NCI-H1092 treated with DMSO at 0.1 percent for 48 hours (cell line): ENCODE measurements at regions not wholly inside any gene's neighbourhood (a gene's known extent, or its start where the extent isn't known, plus 50 kb on each side); places are given as distances from the start of the nearest gene placed in this dataset.

Experiments used
- DNase-seq: peaks from one replicate; lab custom pipeline; 2025; lab: John Stamatoyannopoulos, UW

GRCh38 chr9:14466828-14467227, 152.9 kb upstream of the NFIB start:
- DNase-seq = no peak

- peak; percentile 49 for DNase-seq
These were observed 152.5 kb upstream of the NFIB start for GRCh38 chr9:14466429-14466818.

- DNase-seq = no peak
These were observed 149.0 kb upstream of the NFIB start for GRCh38 chr9:14462950-14463349.

GRCh38 chr9:14455243-14455642, 141.3 kb upstream of the NFIB start:
- DNase-seq = no peak

- peak; percentile 89 for DNase-seq
These were observed 139.3 kb upstream of the NFIB start for GRCh38 chr9:14453286-14453685.

- no peak for DNase-seq
These were observed 138.6 kb upstream of the NFIB start for GRCh38 chr9:14452539-14452938.

- no peak for DNase-seq
These were observed 138.0 kb upstream of the NFIB start for GRCh38 chr9:14451949-14452348.

GRCh38 chr9:14447103-14447502, 133.2 kb upstream of the NFIB start:
- no peak for DNase-seq

- DNase-seq = no peak
These were observed 132.0 kb upstream of the NFIB start for GRCh38 chr9:14445946-14446345.

GRCh38 chr9:14442956-14443355, 129.0 kb upstream of the NFIB start:
- DNase-seq = no peak

GRCh38 chr9:14441976-14442651, 128.2 kb upstream of the NFIB start:
- DNase-seq = no peak

GRCh38 chr9:14441115-14441514, 127.2 kb upstream of the NFIB start:
- DNase-seq = peak; percentile 21

- DNase-seq = peak; percentile 60
These were observed 126.1 kb upstream of the NFIB start for GRCh38 chr9:14440062-14440461.

GRCh38 chr9:14439555-14439954, 125.6 kb upstream of the NFIB start:
- no peak for DNase-seq

- DNase-seq = no peak
These were observed 124.5 kb upstream of the NFIB start for GRCh38 chr9:14438232-14439021.

- peak; percentile 92 for DNase-seq
These were observed 123.7 kb upstream of the NFIB start for GRCh38 chr9:14437354-14438231.

- no peak for DNase-seq
These were observed 121.9 kb upstream of the NFIB start for GRCh38 chr9:14435871-14436270.

GRCh38 chr9:14434971-14435718, 121.2 kb upstream of the NFIB start:
- DNase-seq = no peak

GRCh38 chr9:14434158-14434504, 120.2 kb upstream of the NFIB start:
- no peak for DNase-seq

GRCh38 chr9:14433351-14434157, 119.6 kb upstream of the NFIB start:
- DNase-seq = peak; percentile 70

GRCh38 chr9:14432666-14433350, 118.9 kb upstream of the NFIB start:
- DNase-seq = no peak
